Neuronal stem cell (in vitro differentiated cells): ENCODE measurements at regions not wholly inside any gene's neighbourhood (a gene's known extent, or its start where the extent isn't known, plus 50 kb on each side); places are given as distances from the start of the nearest gene placed in this dataset.
"Not testable (repeated sequence)": the region's sequence is repeated elsewhere in the genome, so short reads cannot be mapped to it uniquely, and the experiment has no call there.

Experiments used
- DNase-seq: peaks from one replicate; pipeline ENCODE4 v3.0.0-alpha.2; 2013; ENCODE audit warnings: low spot score
- H2AFZ ChIP-seq: one replicate; pipeline ENCODE4 v1.6.1; 2013; ENCODE audit warnings: mild to moderate bottlenecking, low read length, inconsistent platforms
- H2AK5ac ChIP-seq: 2 replicates; pipeline ENCODE4 v1.6.1; 2013; ENCODE audit warnings: low read depth, mild to moderate bottlenecking, inconsistent platforms, low read length, moderate library complexity, mixed read lengths
- H2BK120ac ChIP-seq: 2 replicates; pipeline ENCODE4 v1.6.1; 2013; ENCODE audit warnings: low read depth, mild to moderate bottlenecking, inconsistent platforms, low read length, moderate library complexity, mixed read lengths
- H2BK12ac ChIP-seq: one replicate; pipeline ENCODE4 v1.6.1; 2013; ENCODE audit warnings: low read length, inconsistent platforms
- H2BK15ac ChIP-seq: 2 replicates; pipeline ENCODE4 v1.6.1; 2013; ENCODE audit warnings: mild to moderate bottlenecking, low read length, inconsistent platforms, mixed read lengths
- H2BK5ac ChIP-seq: one replicate; pipeline ENCODE4 v1.6.1; 2013; ENCODE audit warnings: inconsistent platforms, mild to moderate bottlenecking, low read length, moderate library complexity
- H3K14ac ChIP-seq: one replicate; pipeline ENCODE4 v1.6.1; 2013; ENCODE audit warnings: low read length, inconsistent platforms
- H3K18ac ChIP-seq: 2 replicates; pipeline ENCODE4 v1.6.1; 2013; ENCODE audit warnings: low read length, inconsistent platforms
- H3K23ac ChIP-seq: 2 replicates; pipeline ENCODE4 v1.6.1; 2013; ENCODE audit warnings: low read depth, mild to moderate bottlenecking, mixed read lengths, low read length, inconsistent platforms; ENCODE audit not compliant: poor library complexity
- H3K27ac ChIP-seq: replicated peaks from 3 replicates; pipeline ENCODE4 v1.5.1; 2013; ENCODE audit warnings: low read length, inconsistent platforms
- H3K27me3 ChIP-seq, 3 experiments: 2 replicates each; pipeline ENCODE4 v1.6.1; 2013; ENCODE audit warnings: low read length in 3 of 3, mild to moderate bottlenecking in 2 of 3, inconsistent platforms in 1 of 3, low read depth in 1 of 3, mixed read lengths in 1 of 3, moderate library complexity in 1 of 3; ENCODE audit not compliant: control insufficient read depth in 3 of 3, insufficient read depth in 3 of 3
- H3K36me3 ChIP-seq, 2 donors: replicated peaks in 1 of 2; 2 replicates each; pipeline ENCODE4 v1.6.1; 2013; ENCODE audit warnings: low read length in 2 of 2; ENCODE audit not compliant: control insufficient read depth in 2 of 2, insufficient read depth in 2 of 2
- H3K4ac ChIP-seq: 2 replicates; pipeline ENCODE4 v1.6.1; 2013; ENCODE audit warnings: inconsistent platforms, mild to moderate bottlenecking, low read length, moderate library complexity
- H3K4me1 ChIP-seq, 2 donors: 1 replicate in 1 of 2; 2 replicates in 1 of 2; pipeline ENCODE4 v1.6.1; 2013; ENCODE audit warnings: low read length in 2 of 2, low read depth in 1 of 2; ENCODE audit not compliant: control insufficient read depth in 2 of 2, insufficient read depth in 1 of 2
- H3K4me2 ChIP-seq: one replicate; pipeline ENCODE4 v1.6.1; 2013; ENCODE audit warnings: mild to moderate bottlenecking, low read length, inconsistent platforms; ENCODE audit not compliant: insufficient read depth, poor library complexity, severe bottlenecking
- H3K4me3 ChIP-seq, 2 donors: 2 replicates each; pipeline ENCODE4 v1.5.1; 2013; ENCODE audit warnings: low read length in 2 of 2, mild to moderate bottlenecking in 2 of 2, inconsistent platforms in 1 of 2, moderate library complexity in 1 of 2
- H3K79me1 ChIP-seq: one replicate; pipeline ENCODE4 v1.6.1; 2013; ENCODE audit warnings: low read depth, mild to moderate bottlenecking, inconsistent platforms, low read length, moderate library complexity
- H3K9ac ChIP-seq: one replicate; pipeline ENCODE4 v1.6.1; 2013; ENCODE audit warnings: mild to moderate bottlenecking, low read depth, low read length, inconsistent platforms; ENCODE audit not compliant: poor library complexity
- H3K9me3 ChIP-seq, 2 donors: replicated peaks in 1 of 2; 2 replicates each; pipeline versions ENCODE3 to v1.6.1; 2013; ENCODE audit warnings: low read length in 2 of 2, mild to moderate bottlenecking in 2 of 2, inconsistent platforms in 1 of 2, low read depth in 1 of 2, mixed read lengths in 1 of 2, moderate library complexity in 1 of 2; ENCODE audit not compliant: control insufficient read depth in 2 of 2, insufficient read depth in 1 of 2
- H4K8ac ChIP-seq: one replicate; pipeline ENCODE4 v1.6.1; 2013; ENCODE audit warnings: low read depth, mild to moderate bottlenecking, inconsistent platforms, low read length, moderate library complexity
- H4K91ac ChIP-seq: one replicate; pipeline ENCODE4 v1.6.1; 2013; ENCODE audit warnings: low read length, low read depth, mild to moderate bottlenecking, inconsistent platforms; ENCODE audit not compliant: poor library complexity
- WGBS, 2 donors: extraction: QIAGEN DNeasy Blood & Tissue Kit; methylation state at CpG; one replicate each; pipeline ENCODE4 v1.1.7; 2013; ENCODE audit warnings: missing lambda C conversion rate in 2 of 2, mixed read lengths in 1 of 2; ENCODE audit not compliant: insufficient read length in 2 of 2, insufficient replicate concordance in 1 of 2; ENCODE audit errors: extremely low coverage in 2 of 2; 5-methylcytosine and 5-hydroxymethylcytosine counted together

- not testable (repeated sequence) for H2AFZ ChIP-seq, H3K9me3 ChIP-seq, DNase-seq, H4K91ac ChIP-seq, H4K8ac ChIP-seq, H3K4me2 ChIP-seq, H3K36me3 ChIP-seq, H3K4me1 ChIP-seq, H2BK12ac ChIP-seq, H3K27ac ChIP-seq, H2BK15ac ChIP-seq, H3K27me3 ChIP-seq, H3K9ac ChIP-seq, H2BK120ac ChIP-seq, H3K4me3 ChIP-seq, H3K79me1 ChIP-seq, H3K23ac ChIP-seq, H2AK5ac ChIP-seq, H3K4ac ChIP-seq, H2BK5ac ChIP-seq
- peak overlapping the region; percentile 38 for H3K14ac ChIP-seq
- WGBS, 2 donors, result no CpG with 5 or more reads among the region's 6 CpGs
- peak overlapping the region; percentile 57 for H3K18ac ChIP-seq
These were observed 2808.9 kb downstream of the RPIA start for GRCh38 chr2:91500246-91500977.

- not testable (repeated sequence) for DNase-seq
These were observed 2809.5 kb downstream of the RPIA start for GRCh38 chr2:91500978-91501310.

GRCh38 chr2:91501481-91502080 lies 2810.1 kb downstream of the RPIA start:
- not testable (repeated sequence) for DNase-seq, H3K14ac ChIP-seq, H3K27ac ChIP-seq, H3K4ac ChIP-seq, H3K9ac ChIP-seq, H4K8ac ChIP-seq, H4K91ac ChIP-seq, H3K23ac ChIP-seq, H3K4me3 ChIP-seq, H2BK120ac ChIP-seq, H3K4me2 ChIP-seq, H3K79me1 ChIP-seq, H3K4me1 ChIP-seq, H3K36me3 ChIP-seq, H3K9me3 ChIP-seq, H2BK5ac ChIP-seq, H2BK12ac ChIP-seq, H2AFZ ChIP-seq, H2AK5ac ChIP-seq, H3K27me3 ChIP-seq, H3K18ac ChIP-seq, H2BK15ac ChIP-seq
- no CpG with 5 or more reads among the region's 17 CpGs for WGBS, 2 donors

More at GRCh38 chr2:91500978-91501310, 2809.5 kb downstream of the RPIA start:
- H2BK120ac ChIP-seq, H3K4ac ChIP-seq, H2BK15ac ChIP-seq, H3K27ac ChIP-seq, H4K91ac ChIP-seq, H3K36me3 ChIP-seq, H3K79me1 ChIP-seq, H3K23ac ChIP-seq, H3K9me3 ChIP-seq, H3K4me1 ChIP-seq, H2BK5ac ChIP-seq, H4K8ac ChIP-seq, H3K4me3 ChIP-seq, H3K4me2 ChIP-seq, H3K9ac ChIP-seq, H3K27me3 ChIP-seq, H2BK12ac ChIP-seq, H2AFZ ChIP-seq, H2AK5ac ChIP-seq: not testable (repeated sequence)
- Histone ChIP-seq H3K18ac (peak overlapping the region; percentile 57), H3K14ac (peak overlapping the region; percentile 38)
- WGBS, 2 donors, result no CpG with 5 or more reads among the region's 5 CpGs

GRCh38 chr2:91503572-91503958 lies 2812.1 kb downstream of the RPIA start:
- not testable (repeated sequence) for H3K18ac ChIP-seq, H3K14ac ChIP-seq, H3K4me2 ChIP-seq, H3K36me3 ChIP-seq, H2AFZ ChIP-seq, H2BK5ac ChIP-seq, H3K27ac ChIP-seq, H4K91ac ChIP-seq, H3K4ac ChIP-seq, DNase-seq, H4K8ac ChIP-seq, H3K9ac ChIP-seq, H3K23ac ChIP-seq, H3K27me3 ChIP-seq, H3K4me3 ChIP-seq, H2BK15ac ChIP-seq, H2BK12ac ChIP-seq, H3K9me3 ChIP-seq, H2BK120ac ChIP-seq, H3K79me1 ChIP-seq, H3K4me1 ChIP-seq, H2AK5ac ChIP-seq
- WGBS, 2 donors, result no CpG with 5 or more reads among the region's 8 CpGs
